Choroid plexus epithelial cell (primary cell): ENCODE measurements at regions not wholly inside any gene's neighbourhood (a gene's known extent, or its start where the extent isn't known, plus 50 kb on each side); places are given as distances from the start of the nearest gene placed in this dataset.
"Not testable (repeated sequence)": the region's sequence is repeated elsewhere in the genome, so short reads cannot be mapped to it uniquely, and the experiment has no call there.

Source experiments
- DNase-seq: peaks from one replicate; pipeline ENCODE4 v3.0.0-alpha.2; 2010; ENCODE audit warnings: low read depth
- H3K4me3 ChIP-seq: 2 replicates; pipeline ENCODE4 v1.5.1; 2011; ENCODE audit warnings: low read depth, mild to moderate bottlenecking, control low read depth, low read length, moderate library complexity
- CTCF ChIP-seq: conservative IDR thresholded peaks from 2 replicates; pipeline ENCODE4 v1.5.1; 2011; ENCODE audit warnings: low read depth, mild to moderate bottlenecking, control low read depth, inconsistent platforms, low read length, moderate library complexity

- no peak for DNase-seq
- no peak overlapping the region for H3K4me3 ChIP-seq
- TF ChIP-seq CTCF, result no peak
These were observed 148.0 kb downstream of the MANEA start for GRCh38 chr6:95725344-95725743.

DNA sequence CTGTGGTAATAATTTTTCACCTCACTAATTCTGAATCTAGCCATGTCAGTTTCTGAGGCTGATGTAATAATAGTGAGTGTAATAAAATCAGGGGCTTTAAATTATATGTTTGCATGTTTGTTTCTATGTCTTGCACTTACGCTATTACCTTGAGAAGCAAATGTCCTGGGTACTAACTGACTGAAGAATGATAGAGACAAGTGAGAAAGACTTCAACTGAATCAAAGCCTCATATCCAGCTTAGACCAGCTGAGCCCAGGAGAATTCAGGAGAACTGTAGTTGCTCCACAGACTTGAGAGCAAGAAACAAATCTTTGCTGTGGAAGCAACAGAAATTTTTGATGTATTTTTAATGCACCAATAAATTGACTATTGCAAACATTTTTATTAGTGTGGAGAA, 162.8 kb downstream of the MANEA start:
- no peak overlapping the region for H3K4me3 ChIP-seq
- TF ChIP-seq CTCF, result no peak
- DNase-seq, result no peak

- TF ChIP-seq CTCF, result no peak
- no peak for DNase-seq
- H3K4me3 ChIP-seq, result no peak overlapping the region
These were observed 163.7 kb downstream of the MANEA start for GRCh38 chr6:95741045-95741444.

- H3K4me3 ChIP-seq, result no peak overlapping the region
- TF ChIP-seq CTCF, result no peak
- DNase-seq, result no peak
These were observed 165.5 kb downstream of the MANEA start for GRCh38 chr6:95742767-95743289.

- DNase-seq, result no peak
- no peak for TF ChIP-seq CTCF
- H3K4me3 ChIP-seq, result no peak overlapping the region
These were observed 166.3 kb downstream of the MANEA start for GRCh38 chr6:95743591-95743990.

- DNase-seq, H3K4me3 ChIP-seq: not testable (repeated sequence)
These were observed 181.1 kb downstream of the MANEA start for GRCh38 chr6:95758236-95759069.

DNA sequence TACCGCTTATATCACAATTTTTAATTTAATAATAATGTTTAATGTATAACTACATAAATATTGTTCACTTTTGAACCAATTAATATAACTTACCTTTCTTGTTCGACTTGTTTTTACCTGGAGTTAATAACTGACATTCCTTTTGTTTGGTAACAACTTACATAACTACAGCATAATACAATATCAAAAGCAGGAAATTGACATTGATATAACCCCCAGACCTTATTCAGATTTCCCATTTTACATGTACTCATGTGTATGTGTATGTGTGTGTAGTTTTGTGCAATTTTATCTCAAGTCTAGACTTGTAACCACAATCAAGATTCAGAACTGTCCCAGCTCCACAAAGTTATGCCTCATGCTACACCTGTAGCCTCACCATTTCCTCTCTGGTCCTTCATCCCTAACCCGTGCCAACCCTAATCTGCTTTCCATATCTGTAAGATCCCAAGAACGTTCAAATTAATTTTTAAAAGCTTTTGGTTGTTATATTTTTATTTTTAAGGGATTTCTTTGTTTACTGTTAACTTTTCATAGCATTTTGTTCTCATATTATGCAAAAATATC, 190.6 kb downstream of the MANEA start:
- DNase-seq, result no peak
- no peak for TF ChIP-seq CTCF
- H3K4me3 ChIP-seq, result no peak overlapping the region
